GM12865 (cell line): ENCODE measurements at regions not wholly inside any gene's neighbourhood (a gene's known extent, or its start where the extent isn't known, plus 50 kb on each side); places are given as distances from the start of the nearest gene placed in this dataset.

ENCODE experiments used
- DNase-seq: peaks from one replicate; pipeline ENCODE4 v3.0.0; 2010; ENCODE audit warnings: low read depth
- H3K4me3 ChIP-seq: 2 replicates; pipeline ENCODE4 v1.5.1; 2011; ENCODE audit warnings: mild to moderate bottlenecking, low read depth, low read length, control low read depth
- CTCF ChIP-seq: IDR thresholded peaks from 2 replicates; pipeline ENCODE4 v1.5.1; 2011; ENCODE audit warnings: low read length, control low read depth, low read depth, inconsistent platforms; ENCODE audit not compliant: insufficient read depth; ENCODE audit errors: missing control alignments

DNA sequence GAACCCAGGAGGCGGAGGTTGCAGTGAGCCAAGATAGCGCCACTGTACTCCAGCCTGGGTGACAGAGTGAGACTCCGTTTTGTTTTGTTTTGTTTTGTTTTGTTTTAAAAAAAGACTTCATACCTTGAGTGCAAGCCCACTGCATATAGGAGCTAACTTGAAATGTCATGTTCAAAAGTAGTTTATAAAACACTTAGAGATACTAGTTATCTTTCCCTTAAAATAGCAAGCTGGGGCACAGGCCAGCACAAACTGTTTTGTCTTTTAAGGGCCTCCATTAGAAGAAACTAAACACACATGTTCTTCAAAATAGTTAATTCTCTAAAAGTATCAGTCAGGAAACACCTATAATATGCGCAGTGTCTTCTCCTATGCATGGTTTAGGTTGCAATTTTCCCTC is 505.1 kb upstream of the TMPRSS15 start:
- no peak for DNase-seq
- TF ChIP-seq CTCF: no peak
- H3K4me3 ChIP-seq: no peak overlapping the region

GRCh38 chr21:18913914-18914313 is 510.3 kb upstream of the TMPRSS15 start:
- no peak for DNase-seq
- no peak overlapping the region for H3K4me3 ChIP-seq
- no peak for TF ChIP-seq CTCF

- DNase-seq: no peak
- TF ChIP-seq CTCF: no peak
- H3K4me3 ChIP-seq: no peak overlapping the region
These were observed 511.0 kb upstream of the TMPRSS15 start for GRCh38 chr21:18914570-18914969.

GRCh38 chr21:18917622-18918021 is 514.0 kb upstream of the TMPRSS15 start:
- TF ChIP-seq CTCF: no peak
- H3K4me3 ChIP-seq: no peak overlapping the region
- DNase-seq: no peak

- no peak overlapping the region for H3K4me3 ChIP-seq
- no peak for DNase-seq
- no peak for TF ChIP-seq CTCF
These were observed 527.7 kb upstream of the TMPRSS15 start for GRCh38 chr21:18931237-18931636.

GRCh38 chr21:18937337-18937736 is 533.8 kb upstream of the TMPRSS15 start:
- no peak overlapping the region for H3K4me3 ChIP-seq
- DNase-seq: no peak
- no peak for TF ChIP-seq CTCF

DNA sequence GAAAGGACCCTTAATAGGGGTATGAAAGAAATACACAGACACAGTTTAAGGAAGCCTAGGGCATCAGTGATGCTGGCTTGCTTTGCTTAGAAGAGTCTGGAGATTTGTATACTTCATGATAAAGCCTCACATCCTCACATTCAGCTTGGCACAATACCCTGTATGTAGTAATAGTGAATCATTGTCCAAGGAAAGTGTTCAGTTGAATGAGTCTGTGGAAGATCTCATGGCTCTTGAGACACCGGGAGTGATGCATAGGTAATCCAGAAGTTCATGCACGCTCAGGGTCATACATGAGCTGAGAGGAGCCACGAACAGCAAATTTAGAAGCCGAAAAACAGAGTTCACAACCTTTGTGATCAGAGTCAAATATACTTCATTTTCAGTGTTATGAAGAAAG is 537.2 kb upstream of the TMPRSS15 start:
- no peak for DNase-seq
- no peak for TF ChIP-seq CTCF
- no peak overlapping the region for H3K4me3 ChIP-seq
